Transverse colon (tissue), 4 donors: ENCODE measurements at regions not wholly inside any gene's neighbourhood (a gene's known extent, or its start where the extent isn't known, plus 50 kb on each side); places are given as distances from the start of the nearest gene placed in this dataset.
"Not testable (repeated sequence)": the region's sequence is repeated elsewhere in the genome, so short reads cannot be mapped to it uniquely, and the experiment has no call there.

Experiments
- DNase-seq: peaks from one replicate; pipeline ENCODE4 v3.0.0-alpha.2; 2019
- H3K27ac ChIP-seq, 4 donors: fragments of 200-600 bp; sonication (generic); 2 replicates each; pipeline ENCODE4 v1.5.1; 2016 to 2018; ENCODE audit warnings: inconsistent platforms in 4 of 4
- H3K27me3 ChIP-seq: fragments of 200-600 bp; sonication (generic); 2 replicates; pipeline ENCODE4 v1.5.1; 2017; ENCODE audit warnings: inconsistent platforms
- H3K36me3 ChIP-seq, 4 donors: fragments of 200-600 bp; sonication (generic); 2 replicates each; pipeline ENCODE4 v1.5.1; 2017 to 2019; ENCODE audit warnings: inconsistent platforms in 4 of 4
- H3K4me1 ChIP-seq, 4 donors: fragments of 200-600 bp; sonication (generic); 2 replicates each; pipeline ENCODE4 v1.5.1; 2017 to 2020; ENCODE audit warnings: inconsistent platforms in 4 of 4
- H3K4me3 ChIP-seq, 4 donors: fragments of 200-600 bp; sonication (generic); 1 replicate in 1 of 4; 2 replicates in 3 of 4; pipeline versions ENCODE4 v1.5.1 to v1.6.1; 2017 to 2019; ENCODE audit warnings: inconsistent platforms in 4 of 4
- H3K9me3 ChIP-seq, 2 donors: fragments of 200-600 bp; sonication (generic); 2 replicates each; pipeline ENCODE4 v1.5.1; 2017 to 2019; ENCODE audit warnings: inconsistent platforms in 2 of 2
- EP300 ChIP-seq: sonication (generic); formaldehyde crosslinking; IDR thresholded peaks from one replicate; pipeline ENCODE4 v1.6.1; 2017; ENCODE audit warnings: antibody characterized with exemption, low read depth
- POLR2A ChIP-seq: fragments of 450-650 bp; IDR thresholded peaks from one replicate; pipeline ENCODE4 v1.6.1; 2016; ENCODE audit warnings: antibody characterized with exemption, mild to moderate bottlenecking, moderate library complexity
- POLR2AphosphoS5 ChIP-seq, 3 donors: sonication (generic); formaldehyde crosslinking; IDR thresholded peaks; one replicate each; pipeline ENCODE4 v1.6.1; 2016; ENCODE audit warnings: antibody characterized with exemption in 3 of 3
- WGBS, 2 donors: methylation state at CpG; one replicate each; pipeline ENCODE4 v1.1.5; 2018; ENCODE audit warnings: low coverage in 1 of 2; 5-methylcytosine and 5-hydroxymethylcytosine counted together
- in situ Hi-C, 4 donors: fragments of 200-750 bp; cut with MboI; loops; one replicate each; pipeline versions ENCODE4 v1.15.0 to v1.15.1; 2017; ENCODE audit warnings: low sequenced_read_pairs in 3 of 4, low pct_ligation_motif_present in 1 of 4, low pct_unique_long_range_greater_than_20kb in 1 of 4
- intact Hi-C: fragments of 100-400 bp; cut with DNase I; formaldehyde crosslinking; loops from one replicate; pipeline ENCODE4 v1.15.1; 2023; ENCODE audit warnings: low total_unique reads
- TF ChIP-seq, protein P1 (sequence below), 5 experiments: fragments of 200-600 bp in 3 of 5; fragments of 450-650 bp in 2 of 5; sonication (generic) in 3 of 5; IDR thresholded peaks; 1 replicate in 2 of 5; 2 replicates in 3 of 5; pipeline ENCODE4 v1.5.1; 2016 to 2017; ENCODE audit warnings: antibody characterized with exemption in 5 of 5, inconsistent platforms in 3 of 5, mild to moderate bottlenecking in 2 of 5, moderate library complexity in 1 of 5

DNA sequence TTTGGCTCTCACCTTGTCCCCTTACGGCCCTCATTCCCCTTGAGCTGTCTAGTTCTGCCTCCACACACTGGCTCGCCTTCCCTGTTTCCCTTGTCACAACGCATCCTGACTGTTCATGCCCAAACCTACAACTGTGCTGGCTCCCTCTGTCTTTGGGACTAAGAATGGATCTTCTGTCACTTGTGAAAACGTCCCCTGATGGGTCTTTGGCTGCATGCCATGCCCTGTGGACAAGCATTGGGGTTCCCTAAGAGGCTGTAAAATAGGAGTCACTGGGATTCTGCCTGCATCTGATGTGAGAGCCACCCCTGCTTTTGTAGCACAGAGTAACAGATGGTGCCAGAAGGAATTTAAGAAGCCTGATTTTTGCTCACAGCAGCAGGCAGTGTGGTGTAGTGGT lies 285.3 kb upstream of the CRY1 start:
- Histone ChIP-seq H3K9me3 (no peaks in the 10 kb centered on the region), H3K27me3 (no peaks in the 10 kb centered on the region), H3K4me1 (peaks cover 0 to 9% (median 6%) of the 10 kb centered on the region in 4 donors), H3K27ac (no peak overlapping the region), H3K36me3 (no peaks in the 10 kb centered on the region), H3K4me3 (no peak overlapping the region)
- 73% methylated on average over 4 of the region's 4 CpGs; no CpG with 5 or more reads in 1 of the 2 donors for WGBS, 2 donors
- intact Hi-C loops, result no loop called here
- TF ChIP-seq EP300, result no peak
- no peak for TF ChIP-seq POLR2AphosphoS5 (IDR thresholded peaks at IDR 0.05)
- TF ChIP-seq POLR2A, result no peak
- TF ChIP-seq, protein P1, sequence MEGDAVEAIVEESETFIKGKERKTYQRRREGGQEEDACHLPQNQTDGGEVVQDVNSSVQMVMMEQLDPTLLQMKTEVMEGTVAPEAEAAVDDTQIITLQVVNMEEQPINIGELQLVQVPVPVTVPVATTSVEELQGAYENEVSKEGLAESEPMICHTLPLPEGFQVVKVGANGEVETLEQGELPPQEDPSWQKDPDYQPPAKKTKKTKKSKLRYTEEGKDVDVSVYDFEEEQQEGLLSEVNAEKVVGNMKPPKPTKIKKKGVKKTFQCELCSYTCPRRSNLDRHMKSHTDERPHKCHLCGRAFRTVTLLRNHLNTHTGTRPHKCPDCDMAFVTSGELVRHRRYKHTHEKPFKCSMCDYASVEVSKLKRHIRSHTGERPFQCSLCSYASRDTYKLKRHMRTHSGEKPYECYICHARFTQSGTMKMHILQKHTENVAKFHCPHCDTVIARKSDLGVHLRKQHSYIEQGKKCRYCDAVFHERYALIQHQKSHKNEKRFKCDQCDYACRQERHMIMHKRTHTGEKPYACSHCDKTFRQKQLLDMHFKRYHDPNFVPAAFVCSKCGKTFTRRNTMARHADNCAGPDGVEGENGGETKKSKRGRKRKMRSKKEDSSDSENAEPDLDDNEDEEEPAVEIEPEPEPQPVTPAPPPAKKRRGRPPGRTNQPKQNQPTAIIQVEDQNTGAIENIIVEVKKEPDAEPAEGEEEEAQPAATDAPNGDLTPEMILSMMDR (IDR thresholded peaks at IDR 0.05), result no peak
- in situ Hi-C loops, result no loop called here
- DNase-seq, result no peak

GRCh38 chr12:107379142-107379851 lies 285.9 kb upstream of the CRY1 start:
- H3K9me3 ChIP-seq, in situ Hi-C loops, H3K27ac ChIP-seq, H3K4me3 ChIP-seq, H3K27me3 ChIP-seq, intact Hi-C loops, H3K36me3 ChIP-seq, H3K4me1 ChIP-seq, DNase-seq: not testable (repeated sequence)
- 75 to 88% methylated on average over 5 to 6 of the region's 6 CpGs for WGBS, 2 donors

DNA sequence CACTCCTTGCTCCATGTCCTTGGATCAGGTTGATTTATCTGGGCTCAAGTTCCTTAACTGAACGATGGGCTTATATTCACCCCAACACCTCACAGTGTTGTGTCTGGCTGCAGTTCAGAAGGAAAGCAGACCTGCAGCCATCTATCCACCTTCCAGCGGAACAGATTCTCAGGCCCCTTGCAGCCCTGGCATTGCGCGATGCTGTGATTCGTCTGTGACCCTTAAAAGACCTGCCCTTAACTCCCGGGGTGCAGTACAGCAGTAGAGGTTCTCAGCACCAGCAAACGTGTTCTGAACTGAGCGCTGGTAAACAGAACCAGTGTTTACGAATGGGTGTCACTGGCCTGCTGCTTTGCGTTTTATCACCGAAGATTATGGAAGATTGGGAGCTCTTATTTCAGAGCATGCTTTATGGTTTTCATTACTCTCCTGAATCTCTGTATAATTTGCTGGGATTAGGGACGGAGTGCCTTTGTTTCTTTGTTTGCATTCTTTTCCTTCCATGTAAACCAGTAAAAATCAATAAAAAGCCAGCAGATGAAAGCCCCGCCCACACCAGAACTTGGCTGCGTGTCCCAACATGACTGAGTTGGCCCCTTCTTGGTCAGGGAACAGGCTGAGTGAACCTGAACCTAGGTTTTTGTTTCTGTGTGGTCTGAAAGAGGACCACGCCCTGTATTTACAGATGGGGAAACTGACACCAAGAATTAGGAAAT lies 286.7 kb upstream of the CRY1 start:
- H3K4me3 ChIP-seq, result no peak overlapping the region
- H3K36me3 ChIP-seq, result no peaks in the 10 kb centered on the region
- H3K4me1 ChIP-seq, result peaks cover 0 to 9% (median 6%) of the 10 kb centered on the region in 4 donors
- TF ChIP-seq EP300 (no peak), POLR2A (no peak), POLR2AphosphoS5 (IDR thresholded peaks at IDR 0.05) (no peak)
- TF ChIP-seq, protein P1 (IDR thresholded peaks at IDR 0.05), result no peak
- 26 to 60% methylated on average over 1 to 15 of the region's 15 CpGs for WGBS, 2 donors
- DNase-seq, result peak; percentile 27
- no peaks in the 10 kb centered on the region for H3K9me3 ChIP-seq
- in situ Hi-C loops (no loop called here), intact Hi-C loops (no loop called here)
- no peak overlapping the region for H3K27ac ChIP-seq
- H3K27me3 ChIP-seq, result no peaks in the 10 kb centered on the region

GRCh38 chr12:107384645-107385044 lies 291.3 kb upstream of the CRY1 start:
- no peaks in the 10 kb centered on the region for H3K27me3 ChIP-seq
- in situ Hi-C loops, result no loop called here
- H3K36me3 ChIP-seq, result no peaks in the 10 kb centered on the region
- WGBS, 2 donors, result 85 to 100% methylated on average over 3 to 6 of the region's 6 CpGs
- H3K4me3 ChIP-seq, result no peak overlapping the region
- TF ChIP-seq, protein P1 (IDR thresholded peaks at IDR 0.05), result no peak
- TF ChIP-seq EP300, result no peak
- no peak for TF ChIP-seq POLR2A
- TF ChIP-seq POLR2AphosphoS5 (IDR thresholded peaks at IDR 0.05), result no peak
- H3K4me1 ChIP-seq, result peaks cover 0 to 9% (median 6%) of the 10 kb centered on the region in 4 donors
- no peak overlapping the region for H3K27ac ChIP-seq
- intact Hi-C loops, result no loop called here
- no peaks in the 10 kb centered on the region for H3K9me3 ChIP-seq
- no peak for DNase-seq
